HT1080 (cell line): ENCODE measurements at regions not wholly inside any gene's neighbourhood (a gene's known extent, or its start where the extent isn't known, plus 50 kb on each side); places are given as distances from the start of the nearest gene placed in this dataset.

Experiments
- DNase-seq: peaks from one replicate; pipeline ENCODE4 v3.0.0-alpha.2; 2015; ENCODE audit warnings: low read depth

DNA sequence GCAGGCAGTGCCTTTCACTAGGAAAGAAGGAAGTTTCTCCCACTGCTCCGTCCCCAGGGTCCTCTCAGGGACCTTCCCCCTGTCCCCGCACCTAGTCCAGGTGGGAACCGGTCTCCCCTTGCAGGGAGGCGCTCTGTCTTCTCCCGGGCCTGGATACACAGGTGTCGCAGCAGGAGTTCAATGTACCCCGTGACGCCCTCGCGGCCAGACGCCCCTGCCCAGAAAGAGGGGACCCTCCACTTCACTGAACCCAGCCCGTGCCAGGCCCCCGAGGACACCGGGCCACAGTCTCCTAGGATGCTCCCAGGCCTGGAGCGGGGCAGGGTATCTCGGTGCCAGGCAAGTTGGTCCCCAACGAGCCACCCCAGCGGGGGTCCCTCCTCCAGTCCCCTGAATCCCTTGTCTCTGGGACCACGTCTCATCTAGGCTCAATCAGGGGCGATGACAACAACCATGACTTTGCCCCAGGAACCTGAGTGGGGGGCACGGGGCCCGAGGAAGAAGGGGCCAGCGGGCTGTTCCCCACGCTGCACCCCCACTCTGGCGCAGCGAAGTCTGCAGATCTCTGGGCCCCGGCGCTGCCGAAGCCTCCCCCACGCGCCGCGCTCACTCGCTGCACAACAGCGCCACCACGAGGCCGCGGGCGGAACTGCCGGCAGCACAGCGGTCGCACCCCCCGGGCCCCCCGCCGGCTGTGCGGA lies 103.0 kb downstream of the EDN3 start:
- no peak for DNase-seq

DNA sequence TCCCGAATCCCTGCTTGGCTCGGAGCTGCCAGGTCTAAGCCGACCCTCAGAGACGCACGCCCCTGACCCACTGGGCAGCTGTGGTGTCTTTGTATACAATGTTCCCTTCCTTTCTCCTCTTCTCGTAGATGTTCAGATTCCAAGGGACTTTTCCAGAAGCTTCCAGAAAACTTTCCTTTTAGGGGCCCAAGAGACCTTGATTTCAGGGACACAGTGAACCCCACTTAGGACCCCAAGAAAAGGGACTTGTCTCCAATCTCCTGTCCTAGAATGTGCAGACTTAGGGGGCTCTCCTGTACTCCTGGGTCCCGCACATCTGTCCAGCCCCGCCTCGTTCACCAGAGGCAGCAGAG lies 103.5 kb downstream of the EDN3 start:
- no peak for DNase-seq

DNA sequence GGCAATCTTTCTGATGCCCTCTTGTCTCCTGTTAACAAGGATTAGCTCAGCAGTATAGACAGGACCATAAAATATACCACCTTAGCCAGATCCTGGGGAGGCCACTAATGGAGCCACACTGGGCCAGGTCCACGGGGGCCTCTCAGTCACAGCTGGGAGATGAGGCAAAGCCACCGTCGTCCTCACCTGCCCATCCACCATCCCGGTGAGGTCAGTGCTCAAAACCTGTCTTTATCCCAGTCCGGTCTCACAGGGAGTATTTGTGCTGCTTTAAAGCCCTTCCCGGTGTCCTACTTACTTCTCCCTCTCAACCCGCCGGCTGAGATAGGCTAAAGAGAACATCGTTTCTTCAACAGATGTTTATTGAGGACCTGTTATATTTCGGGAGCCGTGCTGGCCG lies 104.3 kb downstream of the EDN3 start:
- DNase-seq = no peak

DNA sequence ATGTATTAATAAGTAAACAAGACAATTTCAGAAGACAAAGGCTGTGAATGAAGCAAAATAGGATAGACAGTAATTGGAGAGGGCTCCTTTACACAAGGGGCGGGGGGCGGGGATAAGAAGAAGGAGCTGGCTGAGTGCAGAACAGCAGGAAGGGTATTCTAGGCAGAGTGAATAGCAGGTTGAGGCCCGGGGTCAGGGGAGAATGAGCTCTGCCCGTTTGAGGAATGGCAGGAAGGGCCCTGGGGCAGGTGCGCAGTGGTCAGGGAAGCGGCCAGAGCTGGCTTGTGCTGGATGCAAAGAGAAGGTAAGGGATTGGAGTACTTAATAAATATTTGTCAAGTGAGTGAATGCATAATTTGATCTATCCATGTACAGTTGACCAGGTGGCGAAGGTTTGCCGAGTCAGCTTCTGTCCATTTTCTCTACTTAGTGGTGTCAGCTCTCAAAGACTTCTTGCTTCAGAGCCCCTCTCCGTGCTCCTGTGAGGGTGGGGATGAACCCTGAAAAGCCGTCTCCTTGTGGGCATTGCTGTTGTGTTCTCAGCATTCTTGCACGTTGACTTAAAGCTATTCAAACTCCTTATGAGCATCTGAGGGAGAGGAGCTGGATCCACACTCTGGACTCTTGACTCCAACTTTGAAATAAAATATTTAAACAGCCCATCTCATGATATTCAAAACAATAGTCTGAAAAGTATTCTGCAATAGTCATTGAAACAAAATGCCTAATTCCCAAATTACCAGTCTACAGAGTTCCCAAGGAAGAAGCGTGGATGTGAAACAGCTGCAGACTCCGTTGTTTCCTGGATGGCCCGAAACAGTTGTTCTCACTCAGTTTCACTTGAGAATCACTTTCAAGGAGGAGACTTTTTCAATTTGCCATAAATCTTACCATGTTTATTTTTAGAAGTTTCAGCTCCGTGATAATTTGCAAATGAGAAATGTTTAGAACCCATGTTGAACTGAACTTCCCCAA lies 105.1 kb downstream of the EDN3 start:
- DNase-seq = no peak

DNA sequence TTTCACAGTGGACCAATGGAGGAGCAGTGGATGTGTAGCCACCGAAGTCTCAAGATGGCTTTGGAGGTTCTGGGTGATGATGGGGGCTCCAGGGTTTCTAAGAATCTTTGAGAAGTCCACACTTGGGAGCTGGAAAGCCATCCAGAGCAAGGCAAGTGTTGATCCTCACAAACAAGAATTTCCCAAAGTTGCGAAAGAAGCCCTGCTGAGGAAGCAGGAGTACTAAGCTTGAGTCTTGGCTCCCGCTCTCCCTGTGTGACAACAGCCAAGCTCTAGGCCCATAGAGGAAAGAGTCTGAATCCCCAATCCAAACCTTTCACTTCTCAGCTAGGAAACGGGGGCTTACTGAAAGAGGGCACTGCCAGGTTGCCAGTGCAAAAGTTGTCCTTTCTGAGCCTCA lies 106.0 kb downstream of the EDN3 start:
- DNase-seq = no peak

DNA sequence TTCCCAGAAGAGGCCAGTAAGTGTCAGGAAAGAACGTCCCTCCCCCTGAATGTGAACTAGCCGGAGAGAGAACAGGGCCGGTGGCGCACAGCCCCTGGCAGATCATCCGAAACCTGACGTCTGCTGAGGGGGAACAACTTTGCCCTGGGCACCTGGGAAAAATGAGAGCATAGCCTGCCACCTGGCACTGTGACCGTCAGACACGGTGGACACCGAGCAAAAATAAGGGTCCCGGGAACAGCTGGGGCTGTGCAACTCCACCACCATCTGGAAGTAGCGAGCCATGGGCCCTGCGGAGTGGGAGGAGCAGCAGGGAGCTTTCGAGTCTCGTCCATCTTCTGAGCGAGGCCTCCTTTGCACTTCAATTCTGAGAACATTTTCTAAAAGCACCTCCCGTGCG lies 110.8 kb downstream of the EDN3 start:
- no peak for DNase-seq

DNA sequence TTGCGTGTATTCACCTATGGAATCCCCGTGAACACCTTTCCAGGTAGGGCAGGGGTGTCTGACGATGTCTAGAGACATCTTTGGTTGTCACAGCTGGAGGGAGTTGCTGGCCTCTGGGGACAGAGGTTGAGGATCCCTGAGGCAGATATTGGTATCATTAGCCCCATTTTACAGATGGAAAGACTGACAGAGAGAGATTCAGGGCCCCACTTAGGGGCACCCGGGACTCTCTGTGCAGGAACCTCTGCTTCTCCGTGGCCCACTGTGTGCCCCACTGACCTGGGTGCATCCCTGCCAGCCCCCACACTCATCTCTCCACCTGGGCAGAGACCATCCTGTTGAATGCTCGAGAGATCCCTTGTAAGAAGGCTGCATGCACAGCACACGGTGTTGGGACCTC lies 111.2 kb downstream of the EDN3 start:
- DNase-seq = no peak

DNA sequence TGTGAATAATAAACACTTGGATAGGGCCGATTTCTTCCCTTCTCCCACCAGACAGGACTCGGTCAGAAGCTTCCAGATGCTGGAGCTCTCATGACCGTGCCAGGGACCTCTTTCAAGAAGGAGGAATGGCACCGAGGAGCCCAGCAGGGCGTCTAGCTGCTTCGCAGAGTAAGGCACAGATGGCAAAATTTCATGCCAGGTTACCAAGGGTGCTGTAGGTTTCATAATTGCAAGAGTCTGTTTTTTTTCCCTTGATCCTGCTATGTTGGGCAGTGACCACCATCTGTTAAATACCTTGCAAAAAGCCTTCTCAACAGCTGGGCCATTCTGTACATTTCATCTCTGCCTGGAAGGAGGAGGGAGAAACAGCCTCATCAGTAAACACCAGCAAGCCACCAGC lies 111.8 kb downstream of the EDN3 start:
- DNase-seq = no peak

DNA sequence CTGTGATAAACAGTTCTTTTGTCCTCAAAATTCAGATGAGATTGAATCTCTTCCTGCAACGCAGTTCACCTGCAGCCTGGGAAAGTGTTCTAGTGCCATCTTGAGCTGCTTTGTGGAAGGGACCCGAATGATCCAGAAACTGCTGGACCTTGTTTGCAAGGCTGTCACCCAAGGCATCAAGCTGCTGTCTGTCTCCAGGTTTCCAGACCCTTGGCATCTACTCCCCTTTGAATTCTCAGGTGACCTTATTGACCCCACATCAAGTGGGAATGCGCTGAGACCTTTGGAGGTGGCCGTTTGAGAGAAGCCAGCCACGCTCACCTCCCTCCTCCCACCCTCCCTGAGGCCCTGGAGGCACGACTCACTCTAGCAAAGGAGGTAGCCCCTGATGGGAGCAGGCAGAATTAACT lies 112.5 kb downstream of the EDN3 start:
- DNase-seq = no peak

DNA sequence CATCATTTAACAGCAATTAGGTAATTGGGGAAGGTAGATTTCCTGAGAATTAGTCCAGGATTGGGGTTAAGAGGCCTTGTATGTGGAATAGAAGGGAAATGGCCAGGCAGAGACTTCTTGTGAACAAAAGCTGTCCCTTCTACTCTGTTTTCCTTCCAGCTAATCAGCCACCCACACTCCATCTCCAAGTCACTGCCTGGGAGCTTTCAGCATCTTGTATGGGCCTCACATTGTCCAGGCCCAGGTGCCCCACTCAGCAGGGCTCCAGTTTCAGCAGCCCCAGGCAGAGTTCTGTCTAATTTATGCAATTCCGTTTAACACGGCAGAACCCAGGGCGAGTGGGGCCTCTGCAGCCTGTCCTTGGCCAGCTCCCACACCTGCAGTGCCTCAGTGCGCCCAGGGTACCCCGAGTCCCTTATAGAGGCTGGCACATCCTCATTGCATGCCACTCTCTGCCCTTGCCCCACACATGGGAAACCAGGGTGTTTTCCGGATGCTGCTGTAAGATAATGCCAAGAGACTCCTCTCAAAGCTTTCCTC lies 113.0 kb downstream of the EDN3 start:
- DNase-seq = no peak

DNA sequence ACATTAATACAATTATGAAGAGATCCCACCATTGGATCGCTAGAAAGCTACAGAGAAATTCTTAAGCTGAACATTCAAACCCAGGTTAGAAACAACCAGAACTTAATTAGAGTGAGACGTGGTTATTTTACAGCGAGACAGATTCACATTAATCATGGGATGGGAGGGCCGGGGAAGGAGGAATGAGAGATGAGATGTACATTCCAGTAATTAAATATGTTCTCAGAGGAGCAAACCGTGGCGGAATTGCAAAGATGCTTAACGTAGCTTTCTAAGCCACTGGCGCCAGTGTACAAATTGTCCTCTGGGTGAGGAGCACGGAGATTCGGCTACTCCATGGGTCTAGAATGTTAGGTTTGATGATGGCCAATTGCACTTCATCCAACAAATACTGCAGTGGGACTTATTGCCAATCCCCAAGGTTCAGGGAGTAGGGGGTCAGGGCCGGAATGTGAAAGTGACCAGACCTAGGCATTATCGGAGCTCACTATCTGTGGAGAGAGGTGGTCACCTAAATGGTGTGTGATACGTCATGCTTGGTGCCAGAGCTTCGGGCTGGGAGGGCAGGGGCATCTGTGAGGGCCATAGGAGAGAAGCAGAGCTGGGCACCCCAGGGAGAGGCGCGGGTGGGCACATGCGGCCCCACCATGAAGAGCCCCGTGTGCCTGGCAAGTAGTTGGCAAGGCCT lies 114.7 kb downstream of the EDN3 start:
- DNase-seq = no peak

DNA sequence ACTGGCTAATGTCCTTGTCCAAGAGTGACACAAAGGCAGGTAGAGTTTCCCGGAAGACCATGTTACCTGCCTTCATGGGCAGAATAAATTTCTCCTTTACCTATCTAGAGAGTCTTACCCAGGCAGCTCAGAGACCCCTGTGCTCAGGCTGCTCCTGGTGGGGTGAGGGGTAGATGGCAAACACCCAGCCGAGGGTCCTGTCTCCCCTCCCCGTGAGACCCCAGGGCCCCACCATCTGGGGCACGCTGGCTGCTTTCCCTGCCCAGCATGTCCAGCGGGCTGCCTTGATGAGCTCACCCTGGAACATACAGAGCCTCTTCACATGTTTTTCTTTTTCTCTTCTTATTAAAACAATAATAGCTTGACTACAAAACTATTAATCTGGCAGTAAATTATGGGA lies 116.5 kb downstream of the EDN3 start:
- DNase-seq = no peak

DNA sequence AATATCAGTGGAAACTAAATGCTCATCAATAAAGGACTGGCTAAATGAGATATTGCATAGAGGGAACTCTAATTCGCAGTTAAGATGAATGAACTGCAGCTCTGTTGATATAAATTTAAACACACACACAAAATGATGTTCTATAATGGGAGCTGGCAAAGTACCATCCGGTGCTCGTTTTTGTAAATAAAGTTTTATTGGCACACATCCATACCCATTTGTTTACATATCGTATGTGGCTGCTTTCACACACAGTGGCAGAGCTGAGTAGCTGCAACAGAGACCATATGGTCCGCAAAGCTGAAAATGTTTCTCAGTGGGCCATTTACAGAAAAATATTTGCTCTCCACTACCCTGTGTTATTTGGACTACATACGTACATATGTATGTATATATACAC lies 120.7 kb downstream of the EDN3 start:
- no peak for DNase-seq

DNA sequence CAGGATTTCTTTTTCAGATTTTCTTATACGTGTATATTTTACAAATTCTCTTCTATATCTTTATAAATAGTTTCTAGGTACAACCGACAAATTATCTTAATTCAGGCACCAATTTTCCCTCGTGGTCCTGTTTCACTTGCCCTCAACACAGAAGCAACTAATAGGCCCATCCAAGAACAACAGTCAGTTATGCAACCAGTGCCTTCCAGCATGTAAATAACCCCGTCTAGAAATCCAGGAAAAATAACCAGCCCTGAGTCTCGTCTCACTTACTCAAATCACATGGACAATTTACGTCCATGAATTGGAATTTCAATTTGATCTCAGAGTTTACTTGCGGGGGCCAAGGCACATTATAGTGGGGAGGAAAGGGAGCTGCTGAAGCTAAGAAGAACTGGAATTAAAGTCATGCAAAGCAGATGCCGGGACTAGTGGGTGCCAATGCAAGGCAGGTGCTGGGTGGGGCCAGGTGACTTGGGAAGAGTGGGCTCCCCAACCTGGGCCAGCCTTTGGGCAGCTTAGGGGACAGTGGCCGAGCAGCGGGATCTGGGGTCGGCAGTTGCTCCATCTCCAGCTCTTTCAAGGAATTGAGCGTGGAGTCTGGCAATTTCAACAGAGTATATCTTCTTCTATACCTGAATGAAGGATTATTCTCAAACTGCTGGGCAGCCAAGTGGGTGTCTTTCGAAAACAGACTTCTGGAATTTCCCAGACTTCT lies 121.7 kb downstream of the EDN3 start:
- DNase-seq = no peak

DNA sequence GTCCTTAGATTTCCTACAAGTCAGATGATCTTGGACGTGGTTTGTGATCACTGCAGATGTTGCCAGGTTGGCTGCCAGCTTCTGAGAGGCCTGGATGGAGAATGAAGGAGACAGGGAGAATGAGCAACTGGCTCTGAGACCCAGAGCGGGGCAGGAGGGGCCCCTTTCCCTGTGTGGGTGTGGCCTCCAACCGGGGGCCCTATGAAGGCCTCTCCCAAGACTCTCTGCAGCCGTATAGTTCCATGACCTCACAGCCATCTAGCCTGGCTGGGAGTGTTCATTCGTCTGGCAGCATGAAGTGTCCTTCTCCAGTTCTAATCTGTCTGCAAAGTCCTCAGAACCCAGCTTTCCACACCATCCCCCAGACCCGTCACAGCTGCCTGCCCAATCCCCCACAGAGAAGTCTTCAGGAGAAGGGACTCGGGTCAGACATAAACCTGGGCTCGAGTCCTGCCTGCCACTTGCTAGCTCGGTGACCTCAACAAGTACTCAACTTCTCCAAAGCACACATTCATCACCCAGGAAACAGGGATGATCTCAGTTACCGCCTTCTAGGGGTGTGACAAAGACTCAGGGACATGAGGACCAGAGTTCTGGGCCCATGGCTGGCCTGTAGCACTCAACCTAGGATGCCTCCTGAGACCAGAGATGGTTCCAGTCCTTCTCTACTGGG lies 122.6 kb downstream of the EDN3 start:
- DNase-seq = no peak

DNA sequence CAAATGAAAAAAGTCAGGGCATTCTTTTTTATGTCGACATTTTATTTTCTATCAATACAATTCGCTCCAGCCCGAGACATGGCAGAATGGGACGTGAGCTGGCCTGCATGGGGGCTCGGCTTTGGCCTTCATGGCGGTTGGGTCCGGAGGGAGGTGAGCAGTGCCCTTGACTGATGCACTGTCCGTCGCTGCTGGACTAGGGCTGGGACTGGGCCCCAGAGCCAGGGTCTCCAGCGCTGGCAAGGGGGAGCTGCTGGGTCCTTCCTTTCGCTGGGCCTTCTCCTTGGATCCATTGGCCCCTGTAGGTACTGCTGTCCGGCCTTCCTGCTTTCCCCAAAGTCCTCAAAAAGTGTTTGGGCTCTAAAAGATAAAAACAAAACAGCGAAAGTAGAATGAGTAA lies 124.6 kb downstream of the EDN3 start:
- no peak for DNase-seq

DNA sequence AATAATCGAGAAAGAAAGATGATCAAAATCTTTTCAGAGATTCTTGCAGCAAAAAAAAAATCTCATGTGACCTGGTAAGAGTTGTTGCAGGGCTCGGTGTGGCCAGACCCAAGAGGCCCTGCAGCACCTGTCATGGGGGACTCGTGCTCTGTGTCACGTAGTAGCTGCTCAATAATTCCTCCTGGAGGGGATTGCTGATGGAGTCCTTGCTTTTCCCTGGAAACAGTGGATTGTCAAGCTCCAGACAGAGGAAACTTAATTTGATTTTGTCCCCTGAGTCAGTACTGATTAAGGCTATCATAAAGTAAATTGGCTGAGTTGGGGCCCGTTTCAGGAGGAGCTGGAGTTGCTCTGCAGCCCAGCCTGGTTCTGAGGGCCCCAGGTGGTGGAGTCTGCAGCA lies 125.2 kb downstream of the EDN3 start:
- DNase-seq = no peak

DNA sequence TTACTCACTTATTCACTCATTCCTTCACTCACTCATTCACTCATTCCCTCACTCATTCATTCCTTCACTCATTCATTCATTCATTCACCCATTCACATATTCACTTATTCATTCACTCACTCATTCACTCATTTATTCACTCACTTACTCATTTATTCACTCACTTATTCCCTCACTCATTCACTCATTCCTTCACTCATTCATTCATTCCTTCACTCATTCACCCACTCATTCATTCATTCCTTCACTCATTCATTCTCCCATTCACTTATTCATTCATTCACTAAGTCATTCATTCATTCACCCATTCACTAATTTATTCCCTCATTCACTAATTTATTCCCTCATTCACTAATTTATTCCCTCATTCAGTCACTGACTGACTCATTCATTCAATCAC lies 127.6 kb downstream of the EDN3 start:
- DNase-seq = no peak

DNA sequence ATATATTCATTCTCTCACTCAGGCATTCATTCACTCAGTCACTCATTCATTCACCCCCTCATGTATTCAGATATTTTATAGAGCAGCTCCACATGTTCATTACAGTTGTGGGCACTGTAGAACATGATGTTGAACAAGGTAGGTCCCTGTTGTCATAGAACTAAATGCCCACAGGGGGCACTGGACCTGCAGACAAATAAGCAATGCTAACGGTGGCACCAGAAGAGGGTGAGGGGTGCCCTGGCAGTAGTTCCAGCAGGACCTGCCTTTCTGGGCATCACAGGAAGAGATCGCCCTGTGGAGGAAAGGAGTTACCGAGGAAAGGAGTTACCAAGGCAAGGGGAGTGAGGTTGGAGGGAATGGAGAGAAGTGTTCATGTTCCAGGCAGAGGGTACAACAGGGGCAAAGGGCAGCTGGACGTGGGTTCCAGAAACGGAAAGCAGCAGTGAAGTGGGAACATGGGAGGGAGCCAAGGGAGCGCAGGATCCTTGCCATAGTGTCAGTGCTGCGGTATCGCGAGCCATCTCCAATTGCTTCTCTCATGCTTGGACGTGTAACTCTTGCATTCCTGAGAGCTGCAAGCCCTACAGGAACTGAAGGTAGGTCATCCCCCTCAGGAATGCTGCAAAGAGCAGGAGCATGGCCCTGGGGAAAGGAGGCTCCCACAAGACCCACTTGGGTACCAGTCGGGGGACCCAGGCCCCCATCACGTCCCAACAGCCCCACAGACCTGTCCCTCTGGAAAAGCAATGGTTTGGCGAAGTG lies 128.2 kb downstream of the EDN3 start:
- DNase-seq = no peak

DNA sequence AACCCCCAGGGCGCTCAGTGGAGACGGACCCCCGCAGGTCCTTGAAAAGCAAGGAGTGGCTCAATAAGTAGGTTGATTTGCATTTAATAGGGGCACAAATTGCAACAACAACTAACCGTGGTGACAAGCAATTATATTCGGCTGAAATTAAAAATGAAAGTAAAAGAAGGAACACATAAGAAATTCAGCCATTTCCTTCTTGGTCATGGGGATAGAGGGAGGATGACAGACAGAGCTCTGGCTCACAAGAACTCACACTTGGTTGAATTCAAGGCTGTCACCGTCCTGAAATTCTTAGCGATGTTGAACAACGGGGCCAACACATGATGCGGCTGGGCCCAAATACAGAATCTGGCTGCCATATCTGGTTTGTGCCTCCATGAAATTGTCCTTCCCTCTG lies 129.0 kb downstream of the EDN3 start:
- DNase-seq = no peak
